ENCODE measurements at regions not wholly inside any gene's neighbourhood (a gene's known extent, or its start where the extent isn't known, plus 50 kb on each side); places are given as distances from the start of the nearest gene placed in this dataset.

- DNase-seq: no peak
Measured at GRCh38 chr16:86683441-86684194, 105.3 kb downstream of the FOXL1 start.

DNA sequence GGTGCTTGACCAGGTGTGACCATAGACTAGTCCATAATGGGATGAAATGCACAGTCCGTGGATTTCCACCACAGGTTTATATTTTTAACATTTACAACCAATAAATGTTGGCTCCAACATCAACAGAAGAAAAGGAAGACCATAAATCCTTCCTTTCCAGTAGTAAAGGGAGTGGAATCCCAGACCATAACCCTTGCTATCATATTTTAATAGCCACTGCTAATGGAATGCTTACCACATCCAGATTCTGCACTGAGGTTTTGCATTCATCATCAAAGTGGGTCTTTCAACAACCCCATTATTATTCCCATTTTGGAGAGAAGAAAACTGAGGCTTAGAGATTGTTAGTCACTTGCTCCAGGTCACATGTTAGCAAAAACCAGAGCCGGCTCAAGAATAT, 106.7 kb downstream of the FOXL1 start:
- DNase-seq: no peak

DNA sequence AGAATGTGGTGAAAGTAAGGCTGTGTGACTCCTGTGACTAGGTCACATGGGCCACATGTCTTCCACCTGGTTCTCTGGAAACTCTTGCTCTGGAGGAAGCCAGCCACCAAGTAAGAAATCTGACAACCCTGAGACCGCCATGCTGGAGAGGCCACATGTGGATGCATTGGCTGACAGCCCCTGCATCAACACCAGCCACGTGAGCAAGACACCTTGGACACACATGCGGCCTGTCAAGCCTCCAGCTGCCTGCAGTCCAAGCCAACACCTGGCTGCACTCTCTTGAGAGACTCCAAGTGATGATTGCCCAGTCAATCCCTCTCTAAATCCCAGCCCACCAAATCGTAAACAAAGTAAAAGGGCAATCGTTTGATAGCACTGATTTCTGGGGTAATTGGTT, 112.6 kb downstream of the FOXL1 start:
- DNase-seq: no peak

DNA sequence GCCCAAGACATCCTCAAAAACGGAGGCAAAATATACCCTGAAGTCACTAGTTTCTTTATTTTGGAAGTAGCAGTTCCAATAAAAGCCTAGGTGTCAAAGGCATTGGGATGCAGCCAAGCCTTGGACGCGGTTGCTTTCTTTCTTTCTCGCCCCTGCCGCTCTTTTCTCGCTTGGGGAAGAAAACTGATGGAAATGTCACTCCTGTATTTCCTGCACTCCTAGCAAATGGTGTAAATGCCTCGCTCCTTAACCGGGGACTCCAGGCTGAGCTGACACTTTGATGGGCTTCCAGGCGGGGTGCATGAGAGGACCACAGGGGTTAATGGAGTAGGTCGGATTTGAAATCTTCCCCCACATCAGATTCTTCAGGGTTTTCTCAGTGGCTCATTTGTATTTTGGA, 114.1 kb downstream of the FOXL1 start:
- no peak for DNase-seq

DNA sequence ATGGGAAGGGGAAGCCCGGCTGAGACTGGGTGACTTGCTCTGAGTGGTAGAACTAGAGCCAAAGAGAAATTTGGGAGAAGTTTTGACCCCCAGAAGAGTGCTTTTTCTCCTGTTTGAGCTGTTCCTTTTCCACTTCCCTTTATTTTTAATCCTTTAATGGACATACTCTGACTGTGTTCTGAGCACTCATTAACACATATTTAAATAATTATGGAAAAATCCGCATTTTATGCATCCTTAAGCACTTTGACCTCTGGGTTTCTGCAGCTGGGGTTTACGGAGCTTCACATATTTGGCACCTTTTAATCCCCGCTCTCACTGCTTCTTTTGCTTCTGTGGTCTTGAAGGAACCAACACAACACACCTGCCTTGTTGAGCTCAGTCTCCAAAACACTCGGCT, 114.7 kb downstream of the FOXL1 start:
- DNase-seq: no peak

- DNase-seq: no peak
Measured at GRCh38 chr16:86697715-86698114, 119.4 kb downstream of the FOXL1 start.

GRCh38 chr16:86700046-86700945, 121.9 kb downstream of the FOXL1 start:
- no peak for DNase-seq

DNA sequence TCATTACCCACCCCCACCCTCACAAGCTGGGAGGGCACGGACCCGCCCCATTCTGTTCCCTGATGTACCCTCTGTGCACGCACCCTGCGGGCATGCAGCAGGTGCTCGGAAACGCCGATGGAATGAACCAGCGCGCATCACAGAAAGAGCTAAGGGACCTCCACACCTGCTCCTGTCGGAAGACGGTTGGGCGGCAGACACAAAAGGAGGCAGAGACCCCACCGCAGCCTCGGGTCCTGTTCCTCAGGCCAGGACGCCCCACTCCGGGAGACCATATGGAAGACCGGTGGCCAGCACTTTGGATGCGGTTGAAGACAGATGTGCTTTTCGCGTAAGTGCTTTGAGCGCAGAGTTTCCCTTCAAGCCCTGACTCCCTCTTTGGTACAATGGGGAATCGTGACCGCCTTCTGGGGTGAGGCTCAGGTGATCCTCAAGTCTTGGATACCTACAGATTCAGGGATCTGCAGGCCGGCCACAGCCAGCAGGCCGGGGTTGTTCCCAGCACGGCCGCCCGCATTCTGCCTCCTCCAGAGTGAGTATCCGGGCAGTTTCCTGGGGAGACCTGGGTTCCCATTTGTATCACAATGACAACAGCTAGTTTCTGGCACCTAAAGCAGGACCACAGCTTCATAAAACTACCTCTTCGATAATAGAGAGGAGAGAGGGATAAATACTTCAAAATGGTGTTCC, 123.1 kb downstream of the FOXL1 start:
- DNase-seq: no peak

- no peak for DNase-seq
Measured at GRCh38 chr16:86702824-86703588, 124.7 kb downstream of the FOXL1 start.

DNA sequence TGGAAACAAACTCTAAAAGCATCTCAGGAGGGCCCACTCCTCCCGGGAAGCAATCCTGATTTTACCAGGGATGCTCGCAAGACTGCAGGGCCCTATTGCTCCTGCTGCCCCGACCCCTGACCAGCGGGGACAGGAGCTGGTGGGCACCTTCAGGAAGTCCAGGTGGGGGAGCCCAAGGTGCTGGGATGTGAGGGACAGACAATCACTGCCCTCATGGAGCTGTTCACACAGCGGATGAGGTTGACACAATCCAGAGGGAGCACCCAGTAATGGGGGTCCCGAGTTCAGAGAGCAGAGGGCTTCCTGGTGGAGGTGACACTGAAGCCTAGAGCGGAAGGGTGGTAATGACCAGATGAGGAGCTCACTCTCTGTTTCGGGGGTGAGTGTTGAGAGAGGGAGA, 126.2 kb downstream of the FOXL1 start:
- no peak for DNase-seq

- DNase-seq: no peak
Measured at GRCh38 chr16:86706726-86707125, 128.4 kb downstream of the FOXL1 start.

DNA sequence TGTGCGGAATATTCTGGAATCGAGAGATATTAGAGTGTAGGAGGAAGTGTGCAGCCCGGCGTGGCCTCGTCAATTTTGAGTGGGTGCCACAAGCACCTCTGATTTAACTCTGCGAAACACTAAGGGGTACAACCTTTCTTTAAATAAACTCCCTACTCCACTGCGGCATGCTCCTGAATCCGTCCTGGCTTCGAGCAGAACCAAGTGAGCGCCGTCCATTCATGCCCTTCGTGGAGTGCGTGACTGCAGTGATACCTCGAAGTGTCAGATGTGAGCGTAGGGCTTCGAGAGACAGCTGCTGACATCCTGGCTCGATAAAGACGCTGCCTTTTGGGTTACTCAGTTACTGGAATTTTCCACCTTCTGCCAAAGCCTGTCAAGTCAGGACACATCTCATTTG, 128.8 kb downstream of the FOXL1 start:
- no peak for DNase-seq

- DNase-seq: no peak
Measured at GRCh38 chr16:86707581-86707980, 129.2 kb downstream of the FOXL1 start.

GRCh38 chr16:86708431-86708830, 130.1 kb downstream of the FOXL1 start:
- DNase-seq: no peak

DNA sequence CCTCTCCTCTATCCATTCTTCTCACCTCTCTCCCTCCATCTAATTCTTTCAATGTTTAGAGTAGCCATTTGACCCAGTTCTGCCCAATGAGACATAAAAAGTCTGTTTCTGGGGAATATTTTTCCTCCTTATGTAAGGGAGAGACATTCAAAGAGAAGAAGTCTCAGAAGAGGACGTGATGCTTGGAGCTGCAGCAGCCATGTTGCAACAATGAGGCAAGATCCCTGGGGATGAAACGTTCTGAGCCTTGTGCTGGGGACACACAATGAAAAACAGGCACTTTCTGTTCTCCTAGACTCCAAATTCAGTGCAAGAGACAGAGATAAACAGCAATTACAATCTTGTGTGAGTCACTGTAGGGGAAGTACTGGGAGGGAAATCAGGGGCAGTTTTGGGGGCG, 130.8 kb downstream of the FOXL1 start:
- DNase-seq: no peak

- no peak for DNase-seq
Measured at GRCh38 chr16:86709902-86710601, 131.7 kb downstream of the FOXL1 start.

DNA sequence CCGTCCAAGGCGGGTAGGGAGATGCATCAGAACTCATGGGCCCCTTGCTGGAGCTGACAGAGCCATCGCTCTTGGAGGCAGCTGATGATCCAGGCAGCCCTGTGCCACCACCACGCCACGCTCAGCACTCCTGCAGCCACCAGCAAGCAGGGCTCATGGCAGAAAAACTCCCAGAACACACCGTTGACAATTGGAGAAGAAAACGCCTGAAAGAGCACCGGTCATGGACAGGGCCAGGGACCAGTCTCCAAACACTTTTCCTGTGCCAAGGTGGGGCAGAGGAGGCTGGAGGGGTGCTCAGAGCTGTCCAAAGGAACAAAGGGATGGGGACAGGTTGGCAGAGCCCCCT, 132.2 kb downstream of the FOXL1 start:
- DNase-seq: no peak

DNA sequence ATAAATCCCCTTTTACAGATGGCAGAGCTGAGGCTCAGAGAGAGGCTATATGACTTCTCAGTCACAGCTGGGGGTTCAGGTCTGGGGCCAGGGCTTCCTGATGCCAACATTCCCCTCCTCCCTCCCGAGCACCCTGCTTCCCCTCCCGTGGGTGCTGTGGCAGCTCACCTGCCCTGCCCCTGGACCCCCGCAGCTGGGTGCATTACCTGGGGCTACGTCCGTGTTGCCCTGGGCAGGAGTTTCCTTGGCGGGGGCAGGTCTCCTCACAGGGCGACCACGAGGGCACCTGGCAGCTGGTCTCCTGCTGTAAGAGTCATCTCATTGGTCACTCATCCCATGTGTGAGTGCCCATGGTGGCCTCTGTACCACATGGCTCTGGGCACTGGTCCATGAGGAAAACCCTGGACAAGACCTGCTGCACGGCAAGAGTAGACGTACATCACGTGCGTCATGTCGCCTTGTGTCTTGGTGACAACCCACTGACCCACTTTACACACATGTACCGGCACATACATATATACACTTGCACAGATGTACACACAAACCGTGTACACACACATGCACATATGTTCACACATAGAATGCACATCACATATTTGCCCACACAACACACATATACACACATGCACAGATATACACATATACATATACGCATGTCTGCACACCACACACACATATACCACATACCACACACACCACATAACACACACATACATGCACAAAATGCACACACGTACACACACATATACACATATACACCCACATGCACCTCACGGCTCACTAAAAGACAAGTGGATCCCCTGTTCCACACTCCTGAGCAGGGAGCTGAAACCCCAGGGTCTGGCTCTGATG, 134.0 kb downstream of the FOXL1 start:
- DNase-seq: no peak

- no peak for DNase-seq
Measured at GRCh38 chr16:86713021-86713631, 134.8 kb downstream of the FOXL1 start.

- no peak for DNase-seq
Measured at GRCh38 chr16:86714166-86714565, 135.8 kb downstream of the FOXL1 start.

GRCh38 chr16:86716649-86717048, 138.3 kb downstream of the FOXL1 start:
- no peak for DNase-seq

Data from NCI-H1105 (cell line).